ENCODE measurements at regions not wholly inside any gene's neighbourhood (a gene's known extent, or its start where the extent isn't known, plus 50 kb on each side); places are given as distances from the start of the nearest gene placed in this dataset.

- TF ChIP-seq PHF8 (conservative IDR thresholded peaks at IDR 0.05; ENCODE audit: low read depth, low read length) (no peak), CREB1 (IDR thresholded peaks at IDR 0.05) (no peak)
Observed at GRCh38 chr3:124258057-124258500, 266.2 kb upstream of the ROPN1 start (continued).
